Adrenal gland (tissue), 5 donors: ENCODE measurements at regions not wholly inside any gene's neighbourhood (a gene's known extent, or its start where the extent isn't known, plus 50 kb on each side); places are given as distances from the start of the nearest gene placed in this dataset.

Source experiments
- CTCF ChIP-seq, 6 experiments: fragments of 450-650 bp in 4 of 6; fragments of 200-600 bp in 2 of 6; sonication (generic) in 1 of 6; IDR thresholded peaks; 1 replicate in 5 of 6; 2 replicates in 1 of 6; pipeline versions ENCODE4 v1.5.1 to v1.8.0; 2016 to 2021; ENCODE audit warnings: antibody characterized with exemption in 6 of 6, mild to moderate bottlenecking in 2 of 6, moderate library complexity in 1 of 6
- POLR2A ChIP-seq, 2 donors: fragments of 450-650 bp; IDR thresholded peaks; one replicate each; pipeline ENCODE4 v1.6.1; 2017; ENCODE audit warnings: antibody characterized with exemption in 2 of 2, mild to moderate bottlenecking in 2 of 2, moderate library complexity in 1 of 2
- donor health status: DM: no; HTN: no; CAD: no.

- TF ChIP-seq CTCF (IDR thresholded peaks at IDR 0.05): no peak
- TF ChIP-seq POLR2A (IDR thresholded peaks at IDR 0.05): no peak
Measured at GRCh38 chr13:76654263-76654662, 231.9 kb downstream of the KCTD12 start.
